ENCODE measurements at regions not wholly inside any gene's neighbourhood (a gene's known extent, or its start where the extent isn't known, plus 50 kb on each side); places are given as distances from the start of the nearest gene placed in this dataset.
A peak's percentile ranks its signal among the peaks of the same experiment; 100 is the strongest.

- Histone ChIP-seq H3K27ac (ENCODE audit: low read depth, low read length) (no peak overlapping the region), H3K4ac (replicated peaks; ENCODE audit: insufficient read length, low read depth, low read length) (no peak overlapping the region), H3K18ac (ENCODE audit: extremely low read depth, low read length) (no peak overlapping the region), H4K5ac (ENCODE audit: insufficient read length, low read depth, low read length) (no peak overlapping the region), H4K91ac (replicated peaks; ENCODE audit: insufficient read length, low read length) (no peak overlapping the region), H3K4me2 (ENCODE audit: insufficient read depth in 1 of 2, low read depth in 2 of 2, low read length in 2 of 2) (no peak overlapping the region), H3K9ac (replicated peaks in 1 of 4; ENCODE audit: extremely low read depth in 1 of 4, low read depth in 3 of 4, low read length in 3 of 4) (no peak overlapping the region), H3K27me3 (replicated peaks in 1 of 4; ENCODE audit: control insufficient read depth in 3 of 4, extremely low read depth in 1 of 4, insufficient read depth in 3 of 4, low read length in 3 of 4) (no peaks in the 10 kb centered on the region), H2BK5ac (ENCODE audit: low read depth, low read length) (no peak overlapping the region), H3K56ac (replicated peaks; ENCODE audit: insufficient read length, low read depth, low read length) (no peak overlapping the region), H3K23me2 (ENCODE audit: low read depth, low read length) (no peaks in the 10 kb centered on the region), H3K36me3 (ENCODE audit: control insufficient read depth in 2 of 4, insufficient read depth in 4 of 4, low read length in 3 of 4) (no peaks in the 10 kb centered on the region), H3K79me2 (ENCODE audit: control insufficient read depth in 1 of 2, insufficient read depth in 2 of 2, low read length in 2 of 2) (no peaks in the 10 kb centered on the region), H2AFZ (ENCODE audit: low read length) (0 out of 2 replicates have a peak overlapping the region, but pooled peaks have one; percentile 42), H3K79me1 (ENCODE audit: low read depth, low read length) (no peaks in the 10 kb centered on the region), H4K20me1 (replicated peaks in 1 of 2; ENCODE audit: control insufficient read depth in 1 of 2, insufficient read depth in 2 of 2, low read length in 2 of 2) (no peaks in the 10 kb centered on the region), H2BK12ac (ENCODE audit: low read depth, low read length) (no peak overlapping the region), H2BK15ac (ENCODE audit: low read length) (no peak overlapping the region), H3K4me1 (replicated peaks in 1 of 4; ENCODE audit: control insufficient read depth in 3 of 4, insufficient read depth in 4 of 4, low read length in 3 of 4) (peaks cover 0 to 3% (median 0%) of the 10 kb centered on the region in 4 experiments; a peak in 2 of 7 replicates), H4K8ac (ENCODE audit: extremely low read depth, insufficient read depth, low read length) (no peak overlapping the region), H2BK20ac (ENCODE audit: low read length) (no peak overlapping the region), H2AK5ac (ENCODE audit: low read depth, low read length) (no peak overlapping the region), H3K9me3 (ENCODE audit: insufficient read depth in 2 of 2, low read depth in 1 of 2, low read length in 1 of 2) (no peaks in the 10 kb centered on the region), H3K23ac (ENCODE audit: insufficient read length) (no peak overlapping the region), H3K4me3 (ENCODE audit: extremely low read depth in 1 of 4, insufficient read depth in 2 of 4, low read depth in 3 of 4, low read length in 4 of 4) (no peak overlapping the region), H3K14ac (ENCODE audit: insufficient read length) (no peak overlapping the region), H2BK120ac (replicated peaks; ENCODE audit: low read depth, low read length) (no peak overlapping the region)
- DNase-seq (ENCODE audit: low read depth in 1 of 2, low spot score in 2 of 2) = no peak
- CTCF ChIA-PET (ENCODE audit: partially characterized antibody) = interaction anchor here (0.6 to 1.2 kb wide), 3 partner anchors 100 to 239 kb away, joined by 3 to 4 read pairs (median 3); no protein-coding TSS in a partner anchor
- WGBS, 2 experiments (ENCODE audit: extremely low coverage in 1 of 2, insufficient coverage in 1 of 2, insufficient read length in 1 of 2, insufficient replicate concordance in 2 of 2, low coverage in 1 of 2, low lambda C conversion rate in 2 of 2, missing lambda C conversion rate in 1 of 2) = 79% methylated on average over 3 of the region's 3 CpGs; no CpG with 5 or more reads in 1 of the 2 experiments
- TF ChIP-seq EZH2 (IDR thresholded peaks at IDR 0.05; ENCODE audit: low read depth, low read length, severe bottlenecking) (no peak), CHD2 (IDR thresholded peaks at IDR 0.05; ENCODE audit: low read length) (no peak), ATF3 (IDR thresholded peaks at IDR 0.05; ENCODE audit: insufficient read depth, low read depth, low read length) (no peak), POLR2AphosphoS5 (IDR thresholded peaks at IDR 0.05; ENCODE audit: low read depth, low read length) (no peak), SAP30 (IDR thresholded peaks at IDR 0.05; ENCODE audit: insufficient read depth, insufficient replicate concordance, low read length) (no peak), KDM1A (IDR thresholded peaks at IDR 0.05; ENCODE audit: borderline replicate concordance, low read length) (no peak), PHF8 (conservative IDR thresholded peaks at IDR 0.05; ENCODE audit: low read depth, low read length) (no peak), CTCF (IDR thresholded peaks at IDR 0.05; ENCODE audit: control extremely low read depth in 1 of 3, insufficient read depth in 1 of 3, low read depth in 1 of 3, low read length in 3 of 3) (no peak), CHD1 (IDR thresholded peaks at IDR 0.05; ENCODE audit: low read depth, low read length) (no peak), KDM4A (IDR thresholded peaks at IDR 0.05; ENCODE audit: low read depth, low read length, severe bottlenecking) (no peak), HDAC6 (IDR thresholded peaks at IDR 0.05; ENCODE audit: low read depth, low read length) (no peak)
- FAIRE-seq = no peak
- POLR2A ChIA-PET (ENCODE audit: partially characterized antibody) = no interaction called here
These were observed 142.5 kb upstream of the MAGI3 start for GRCh38 chr1:113247782-113248181.

All from H1 (cell line).